Glomerular visceral epithelial cell (primary cell): ENCODE measurements at regions not wholly inside any gene's neighbourhood (a gene's known extent, or its start where the extent isn't known, plus 50 kb on each side); places are given as distances from the start of the nearest gene placed in this dataset.

Experiments
- DNase-seq: peaks from one replicate; pipeline ENCODE4 v3.0.0-alpha.2; 2016; ENCODE audit errors: extremely low spot score

DNA sequence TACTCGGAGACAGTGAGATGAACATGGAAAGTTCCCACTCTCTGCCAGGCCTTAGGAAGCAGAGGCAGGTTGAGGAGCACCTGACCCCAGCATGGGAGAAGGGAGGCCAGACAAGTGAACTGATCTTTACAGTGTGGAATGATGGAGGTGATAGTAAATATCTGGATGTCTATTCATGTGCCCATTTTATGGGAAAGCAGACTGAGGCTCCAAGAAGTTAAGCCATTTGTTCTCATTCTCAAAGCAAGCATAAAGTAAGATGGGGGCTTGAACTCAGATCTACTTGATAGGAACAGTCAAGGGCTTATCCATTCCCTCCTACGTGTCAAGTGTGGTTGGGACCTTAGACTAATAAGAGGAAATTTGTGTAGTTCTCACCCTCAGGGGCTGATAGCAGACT is 461.5 kb downstream of the MN1 start:
- no peak for DNase-seq

DNA sequence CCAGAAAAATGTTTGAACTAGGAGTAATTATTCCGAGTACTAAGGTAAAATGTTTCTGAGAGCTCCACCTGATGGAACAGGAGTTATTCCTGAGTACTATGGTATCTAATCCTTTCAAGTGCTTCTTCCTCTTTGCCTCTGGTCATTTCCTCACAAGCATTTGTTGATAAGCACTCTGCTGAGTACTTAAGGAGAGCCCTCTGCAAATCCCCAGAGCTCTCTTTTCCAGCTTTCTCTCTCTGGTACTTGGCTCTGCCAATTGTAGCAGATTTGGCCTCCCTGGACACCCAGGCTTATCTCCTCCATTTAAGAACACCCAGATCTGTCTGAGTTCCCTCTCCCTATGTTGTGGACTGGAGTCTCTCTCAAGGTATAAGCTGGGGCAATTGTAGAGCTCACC is 457.0 kb downstream of the MN1 start:
- no peak for DNase-seq

DNA sequence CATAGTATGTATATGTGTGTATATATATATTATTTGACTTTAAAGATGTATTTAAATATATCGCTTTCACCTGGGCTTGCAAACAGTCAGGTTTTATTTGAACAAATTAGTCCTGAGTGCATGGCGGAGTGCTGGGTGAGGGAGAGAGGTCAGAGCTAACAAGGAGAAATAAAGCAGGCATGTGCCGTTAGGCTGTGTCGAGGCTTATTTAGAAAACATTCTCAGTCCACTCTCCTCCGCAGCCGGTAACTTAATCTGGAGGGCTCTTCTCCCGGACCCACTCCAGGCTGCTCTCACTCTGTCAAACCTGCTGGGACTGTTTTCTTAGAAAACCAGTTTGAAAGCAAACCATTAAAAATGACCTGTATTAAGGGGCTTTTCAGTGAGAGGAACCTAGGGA is 455.9 kb downstream of the MN1 start:
- DNase-seq: no peak

DNA sequence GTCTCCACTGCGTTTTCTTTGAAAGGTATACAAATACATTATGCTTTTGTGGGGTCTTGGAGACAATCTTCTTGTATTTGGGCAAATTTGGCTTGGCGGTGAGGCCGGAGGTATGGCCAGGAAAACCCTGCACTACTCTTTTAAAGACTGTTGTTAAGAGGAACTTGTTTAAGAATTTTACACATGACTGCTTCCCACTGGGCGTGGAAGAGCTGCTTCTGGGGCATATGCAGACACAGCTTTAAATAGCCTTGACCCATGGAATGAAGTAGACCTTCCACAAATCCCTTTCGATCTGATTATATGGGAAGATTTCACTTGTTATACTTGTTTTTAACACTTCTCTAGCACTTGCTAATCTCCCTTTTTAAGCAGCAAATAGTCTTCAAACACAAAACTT is 453.6 kb downstream of the MN1 start:
- peak; percentile 66 for DNase-seq

DNA sequence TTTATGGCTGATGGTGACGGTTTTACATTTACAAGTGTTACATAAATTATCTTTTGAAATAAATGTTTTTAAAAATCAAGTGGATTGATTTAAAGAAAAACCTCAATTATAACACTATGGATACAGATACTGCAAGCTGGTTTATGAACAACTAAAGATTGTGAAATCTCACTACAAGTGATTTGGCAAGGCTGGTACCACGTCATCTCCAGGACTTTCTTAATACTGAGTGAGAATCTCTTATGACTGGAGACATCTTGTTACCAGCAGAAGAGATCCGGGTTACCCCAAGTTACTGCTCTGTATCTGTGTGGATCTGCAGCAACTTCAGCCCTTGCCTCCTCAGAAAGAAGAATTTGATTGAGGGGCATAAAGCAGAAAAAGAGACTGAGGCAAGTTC is 452.9 kb downstream of the MN1 start:
- peak; percentile 53 for DNase-seq

DNA sequence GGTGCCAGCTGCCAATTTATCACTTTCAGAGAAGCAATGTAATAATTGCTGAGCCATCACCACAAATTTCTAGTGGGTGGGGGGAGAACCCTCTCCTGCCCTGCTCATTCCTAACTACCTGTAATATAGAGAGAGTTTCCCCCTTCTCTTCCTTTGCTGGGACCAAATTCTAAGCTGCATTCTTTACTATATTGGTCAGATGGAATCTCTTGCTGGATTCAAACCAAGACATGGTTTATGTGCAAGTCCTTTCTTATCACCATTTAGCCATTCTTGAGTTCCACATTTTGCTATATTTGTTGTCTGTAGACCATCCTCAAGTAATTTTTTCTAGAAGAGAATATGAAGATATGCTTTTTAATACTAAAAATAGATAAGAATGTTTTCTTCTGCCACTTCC is 452.1 kb downstream of the MN1 start:
- peak; percentile 35 for DNase-seq

DNA sequence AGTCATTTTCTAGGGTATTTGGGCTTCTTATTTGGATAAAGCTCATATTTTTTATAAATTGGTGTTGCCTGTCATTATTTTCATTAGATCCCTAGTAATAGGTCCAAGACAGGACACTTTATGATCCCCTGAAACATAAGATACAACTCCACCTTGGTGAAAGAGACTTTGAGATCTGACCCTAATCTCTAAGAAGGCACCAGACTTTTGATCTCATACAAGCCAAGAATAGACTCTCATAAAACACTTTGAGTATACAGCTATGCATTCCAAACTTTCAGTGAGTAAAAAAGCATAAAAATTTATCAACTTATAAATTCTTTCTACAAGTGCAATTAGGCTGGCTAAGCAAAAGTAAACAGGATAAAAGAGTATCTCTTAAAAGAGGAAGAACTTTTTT is 451.2 kb downstream of the MN1 start:
- DNase-seq: no peak

DNA sequence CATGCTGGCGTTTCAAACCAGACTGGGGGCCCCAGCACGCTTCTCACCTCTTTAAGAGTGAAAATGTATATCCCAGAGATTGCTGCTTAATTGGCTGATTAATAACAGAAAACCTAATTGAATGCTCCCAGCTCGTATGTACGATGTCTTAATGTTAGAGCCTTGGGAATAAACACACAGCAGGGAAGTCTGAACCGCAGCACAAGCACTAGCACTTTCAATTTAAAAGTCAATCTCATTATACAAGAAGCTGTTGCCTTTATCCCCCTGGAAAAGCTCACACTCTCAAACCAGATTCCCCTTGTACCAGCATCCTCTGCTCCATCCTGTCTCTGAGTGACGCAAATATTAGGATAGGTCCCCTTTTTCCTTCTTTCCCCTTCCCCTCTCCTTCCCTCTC is 449.1 kb downstream of the MN1 start:
- no peak for DNase-seq

DNA sequence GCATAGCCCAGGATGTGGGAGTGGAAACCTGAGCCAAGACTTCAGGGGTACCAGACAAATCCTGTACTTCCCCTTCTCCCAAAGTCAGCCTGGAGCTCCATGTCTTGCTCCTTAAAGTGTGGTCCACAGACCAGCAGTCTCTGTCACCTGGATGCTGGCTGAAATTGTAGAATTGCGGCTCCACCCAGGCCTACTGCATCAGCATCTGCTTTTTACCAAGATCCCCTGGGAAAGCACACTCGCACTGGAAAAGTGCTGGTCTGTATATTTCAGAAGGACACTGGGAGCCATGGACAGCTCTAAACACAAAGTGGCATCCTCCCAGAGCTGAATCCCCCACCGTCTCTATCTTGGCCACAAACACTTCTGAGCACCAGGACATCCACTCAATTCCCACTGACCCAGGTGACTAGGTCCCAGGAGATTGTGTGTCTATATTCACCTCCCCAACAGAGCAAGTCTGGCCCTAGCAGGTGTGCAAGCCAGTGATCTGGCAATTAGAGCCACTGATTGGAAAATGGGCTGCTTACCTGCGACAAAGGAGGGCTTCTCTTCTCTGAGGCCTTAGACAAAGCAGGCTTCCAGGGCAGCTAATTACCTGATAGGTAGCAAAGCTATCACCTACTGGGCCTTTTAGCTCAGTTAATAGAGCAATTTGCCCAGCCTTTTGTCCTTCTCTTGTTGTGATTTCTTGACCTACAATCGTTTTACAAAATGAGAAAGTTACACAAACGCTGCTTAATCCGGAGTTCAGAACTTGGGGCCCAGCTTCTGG is 443.3 kb downstream of the MN1 start:
- DNase-seq: no peak

DNA sequence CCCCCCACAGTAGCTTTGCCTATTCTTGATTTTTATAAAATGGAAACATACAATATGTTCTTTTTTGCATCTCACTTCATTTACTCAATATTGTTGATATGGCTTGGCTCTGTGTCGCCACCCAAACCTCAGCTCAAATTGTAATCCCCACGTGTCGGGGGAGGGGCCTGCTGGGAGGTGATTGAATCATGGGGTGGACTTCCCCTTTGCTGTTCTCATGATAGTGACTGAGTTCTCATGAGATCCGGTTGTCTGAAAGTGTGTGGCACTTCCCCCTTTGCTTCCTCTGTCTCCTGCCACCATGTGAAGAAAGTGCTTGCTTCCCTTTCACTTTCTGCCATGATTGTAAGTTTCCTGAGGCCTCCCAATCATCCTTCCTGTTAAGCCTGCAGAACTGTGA is 431.3 kb downstream of the MN1 start:
- DNase-seq: no peak

DNA sequence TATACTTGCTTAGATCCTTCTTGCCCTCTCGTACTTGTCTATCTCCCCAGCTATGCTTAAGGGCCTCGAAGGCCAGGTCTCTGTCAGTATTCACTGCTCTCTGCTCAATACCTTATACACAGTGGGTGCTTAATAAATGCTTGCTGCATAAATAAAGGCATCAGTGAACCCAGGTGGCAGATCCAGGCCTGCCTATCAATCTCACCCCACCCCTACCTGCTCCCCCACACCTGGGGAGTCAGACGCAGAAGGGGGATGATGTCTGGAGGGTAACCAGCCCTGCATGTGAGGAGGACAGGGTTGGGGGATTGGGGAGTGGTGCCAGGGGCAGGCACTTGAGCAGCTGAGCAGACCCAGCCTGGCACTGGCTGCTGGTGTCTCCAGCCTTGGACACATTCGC is 430.6 kb downstream of the MN1 start:
- DNase-seq: no peak

DNA sequence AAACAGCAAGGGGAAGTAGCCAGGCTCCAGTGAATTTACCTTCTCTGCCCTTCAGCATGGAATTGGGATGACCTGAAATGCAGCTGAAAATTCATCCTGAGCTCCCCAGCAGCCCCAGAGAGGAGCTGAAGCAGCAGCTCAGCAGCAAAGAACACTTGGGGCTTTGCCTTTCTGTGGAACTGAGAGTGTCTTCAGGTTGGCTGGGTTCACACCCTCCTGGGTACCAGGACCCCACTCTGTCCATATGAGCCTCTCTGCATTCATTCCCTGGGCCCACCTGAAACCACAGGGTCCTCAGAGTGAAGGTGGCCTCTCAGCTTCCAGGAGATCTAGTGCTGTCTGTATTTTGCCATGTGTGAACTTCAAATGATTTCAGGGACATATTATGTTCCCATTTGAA is 429.2 kb downstream of the MN1 start:
- DNase-seq: no peak

DNA sequence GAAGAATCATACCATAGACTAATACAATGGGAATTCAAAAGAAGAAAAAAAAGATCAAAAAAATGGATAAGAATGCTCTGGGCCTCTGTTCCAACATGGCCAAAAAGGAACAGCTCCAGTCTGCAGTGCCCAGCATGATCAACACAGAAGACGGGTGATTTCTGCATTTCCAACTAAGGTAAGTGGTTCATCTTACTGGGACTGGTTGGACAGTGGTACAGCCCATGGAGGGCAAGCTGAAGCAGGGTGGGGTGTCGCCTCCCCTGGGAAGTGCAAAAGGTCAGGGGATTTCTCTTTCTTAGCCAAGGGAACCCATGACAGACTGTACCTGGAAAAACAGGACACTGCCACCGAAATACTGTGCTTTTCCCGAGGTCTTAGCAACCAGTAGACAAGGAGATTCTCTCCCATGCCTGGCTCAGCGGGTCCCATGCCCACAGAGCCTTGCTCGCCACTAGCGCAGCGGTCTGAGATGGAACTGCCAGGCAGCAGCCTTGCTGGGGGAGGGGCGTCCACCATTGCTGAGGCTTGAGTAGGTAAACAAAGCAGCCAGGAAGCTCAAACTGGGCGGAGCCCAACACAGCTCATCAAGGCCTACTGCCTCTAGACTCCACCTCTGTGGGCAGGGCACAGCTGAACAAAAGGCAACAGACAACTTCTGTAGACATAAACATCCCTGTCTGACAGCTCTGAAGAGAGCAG is 428.4 kb downstream of the MN1 start:
- DNase-seq: no peak

DNA sequence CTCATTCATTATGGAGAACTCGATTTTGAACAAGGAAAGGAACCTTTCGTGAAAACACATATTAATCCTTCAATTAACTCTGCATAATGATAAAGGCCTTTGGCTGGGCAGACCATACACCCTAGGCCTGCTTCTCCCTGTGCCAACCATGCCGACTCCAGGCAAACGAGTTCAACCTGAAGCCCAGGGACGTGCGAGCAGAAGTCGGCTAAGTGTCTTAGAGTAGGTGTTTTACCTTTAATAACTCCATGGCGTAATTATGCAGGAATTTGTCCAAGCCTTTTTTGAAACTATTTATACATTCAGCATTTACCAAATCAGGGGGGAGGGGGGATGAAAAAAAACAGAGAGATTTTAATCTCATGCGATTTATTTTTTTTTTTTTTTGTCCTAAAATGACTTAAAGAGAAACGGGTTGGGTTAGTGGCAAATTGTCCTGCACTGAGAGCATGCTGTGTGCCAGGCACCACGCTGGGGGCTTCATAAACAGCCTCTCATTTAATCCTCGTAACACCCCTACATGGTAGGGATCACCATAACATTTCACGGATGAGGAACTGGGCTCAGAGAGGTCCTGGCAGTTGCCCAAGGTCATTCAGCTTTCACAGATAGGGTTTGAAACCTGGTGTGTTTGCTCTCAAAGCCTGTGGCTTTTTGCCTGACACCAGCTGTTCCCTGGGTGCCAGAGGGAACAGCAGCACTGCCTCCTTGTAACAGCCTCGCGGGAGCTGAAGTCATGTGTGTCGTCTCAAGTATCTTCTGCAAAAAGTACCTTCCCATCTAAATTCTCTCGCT is 423.9 kb downstream of the MN1 start:
- DNase-seq: peak; percentile 80

DNA sequence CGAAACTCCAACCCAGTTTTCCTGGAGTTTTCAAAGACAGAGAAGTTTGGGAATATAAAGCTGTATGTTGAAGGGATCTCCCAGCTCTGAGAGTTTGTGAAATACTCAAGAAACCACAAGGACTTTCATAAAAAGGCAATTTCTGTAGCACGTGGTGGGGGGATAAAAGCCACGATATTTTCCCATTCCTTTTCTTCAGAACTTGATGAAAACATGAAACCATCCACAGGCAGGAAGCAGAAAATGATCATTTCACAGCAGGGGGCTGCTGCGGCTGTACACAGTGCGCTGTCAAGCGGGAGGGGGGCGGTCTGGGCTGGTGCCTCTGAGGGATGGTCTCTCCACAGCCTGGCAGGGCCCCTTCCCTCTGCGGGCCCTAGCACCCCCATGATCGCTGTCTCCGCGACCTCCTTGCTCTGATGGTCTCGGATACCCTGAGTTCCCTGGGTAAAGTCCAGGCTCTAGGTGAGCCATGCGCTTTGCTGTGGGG is 423.2 kb downstream of the MN1 start:
- no peak for DNase-seq

DNA sequence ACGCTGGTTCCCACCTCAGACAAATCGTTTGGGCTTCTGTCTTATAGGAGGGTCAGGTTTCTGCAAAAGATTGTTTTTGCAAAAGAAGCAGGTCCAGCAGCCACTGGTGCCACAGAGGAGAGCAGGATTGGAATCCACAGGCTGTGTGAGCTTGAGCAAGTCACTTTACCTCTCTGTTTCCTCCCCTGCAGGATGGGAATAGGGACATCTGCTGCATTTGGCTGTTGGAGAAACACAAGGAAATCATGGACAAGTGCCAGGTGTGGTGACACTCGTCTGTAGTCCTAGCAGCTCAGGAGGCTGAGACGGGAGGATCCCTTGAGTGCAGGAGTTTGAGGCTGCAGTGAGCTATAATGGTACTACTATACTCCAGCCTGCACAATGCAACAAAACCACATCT is 422.6 kb downstream of the MN1 start:
- no peak for DNase-seq

DNA sequence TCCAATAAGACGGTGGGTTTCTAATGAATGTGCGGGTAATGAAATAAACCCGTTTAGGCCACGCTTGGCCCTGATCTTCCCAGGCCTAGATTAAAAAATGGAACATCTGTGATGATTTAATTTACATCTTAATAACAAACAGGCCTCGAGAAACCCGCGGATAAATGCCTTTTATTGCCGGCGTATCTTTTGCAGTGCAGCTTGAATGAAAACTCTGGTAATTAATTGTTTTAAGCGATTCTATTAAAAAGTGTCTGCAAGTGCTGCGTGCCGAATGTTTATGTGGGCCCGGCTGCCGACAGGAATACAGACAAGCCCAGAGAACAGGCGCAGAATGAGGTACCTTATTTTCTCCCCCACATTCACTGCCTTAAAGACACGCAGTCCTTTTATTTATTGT is 420.7 kb downstream of the MN1 start:
- DNase-seq: no peak

DNA sequence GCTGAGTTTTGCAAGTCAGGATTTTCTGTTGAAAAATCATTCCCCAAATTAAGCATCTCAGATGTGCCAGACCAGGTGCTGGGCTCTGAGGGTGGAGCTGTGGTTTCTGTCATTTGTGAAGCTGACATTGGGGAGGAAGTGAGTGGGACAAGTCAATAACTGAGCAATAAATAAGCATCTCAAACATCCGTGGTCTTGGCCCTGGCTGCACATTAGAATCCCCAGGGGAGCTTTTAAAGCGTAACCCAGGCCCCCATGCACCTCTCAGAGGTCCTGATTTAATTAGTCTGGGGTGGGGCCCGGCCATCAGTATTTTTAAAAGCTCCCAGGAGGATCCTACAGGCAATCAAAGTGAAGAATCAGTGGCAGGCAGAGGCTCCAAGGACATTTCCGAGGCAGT is 420.0 kb downstream of the MN1 start:
- no peak for DNase-seq

DNA sequence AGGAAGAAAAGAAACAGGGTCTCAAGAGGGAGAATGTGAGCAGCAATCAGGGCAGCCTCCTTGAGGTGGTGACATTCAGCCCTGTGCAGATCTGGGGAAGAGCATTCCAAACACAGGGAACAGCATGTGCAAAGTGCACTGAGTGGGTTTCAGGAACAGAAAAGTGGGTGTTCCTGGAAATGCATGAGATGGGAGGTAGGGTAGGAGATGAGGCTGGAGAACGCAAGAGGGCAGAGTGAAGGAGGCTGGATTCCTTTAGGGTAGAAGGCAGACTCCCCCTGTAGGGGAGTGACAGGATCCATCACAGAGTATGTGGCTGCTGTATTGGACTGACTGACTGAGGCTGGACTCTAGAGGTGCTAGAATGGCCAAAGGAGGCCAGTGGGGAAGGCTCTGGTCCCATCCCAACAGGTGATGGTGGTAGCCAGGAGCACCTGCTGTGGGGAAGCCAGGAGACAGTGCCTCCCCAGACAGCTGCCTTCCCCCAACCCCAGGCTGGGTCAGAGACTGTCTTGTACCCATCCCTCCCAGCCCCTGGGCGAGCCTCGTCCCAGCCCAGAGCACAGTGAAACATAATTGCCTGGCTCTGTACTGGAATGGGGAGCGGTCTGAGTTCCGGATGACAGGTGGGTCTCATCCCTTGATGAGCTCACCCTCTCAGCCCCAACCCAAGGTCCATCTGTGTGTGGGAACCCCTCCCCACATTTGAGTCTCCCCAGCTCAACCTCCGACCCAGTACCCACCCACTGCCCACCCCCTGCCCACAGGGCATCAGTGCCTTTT is 419.4 kb downstream of the MN1 start:
- no peak for DNase-seq

DNA sequence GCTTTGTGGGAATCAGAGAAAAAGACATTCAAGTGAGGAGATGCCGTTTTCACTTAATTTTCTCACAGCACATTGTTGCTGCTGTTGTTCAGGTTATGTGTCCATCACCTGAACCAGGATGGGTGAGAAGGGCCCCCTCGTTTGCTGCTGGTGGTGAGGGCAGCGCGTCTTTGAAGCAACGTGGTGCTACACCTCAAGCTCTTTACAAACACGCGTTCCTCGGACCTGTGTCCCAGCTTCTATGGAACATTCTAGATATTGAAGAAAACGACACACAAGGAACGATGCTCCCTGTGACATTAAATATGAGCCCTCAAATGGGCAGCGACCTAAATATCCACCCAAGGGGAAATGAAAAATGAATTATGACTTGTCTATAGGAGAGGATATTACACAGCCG is 418.6 kb downstream of the MN1 start:
- DNase-seq: no peak

DNA sequence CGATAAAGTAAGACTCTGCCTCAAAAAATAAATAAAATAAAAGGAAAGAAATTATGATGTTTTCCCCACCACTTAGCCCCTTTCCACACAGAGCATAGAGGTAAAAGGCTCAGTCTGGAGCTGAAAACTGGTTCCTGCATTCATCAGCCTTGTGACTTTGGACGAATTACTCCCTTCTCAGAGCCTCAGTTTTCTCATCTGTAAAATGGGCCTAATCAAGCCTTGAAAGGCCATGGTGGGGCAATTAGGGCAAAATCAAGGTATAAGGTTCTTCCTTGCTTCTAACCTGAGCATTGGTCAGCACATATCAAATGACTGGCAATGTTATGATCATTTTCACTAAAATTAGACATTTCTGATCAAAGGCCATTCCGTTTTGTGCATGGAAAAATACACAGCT is 417.7 kb downstream of the MN1 start:
- DNase-seq: no peak
